Activated T-cell treated with anti-CD3 and anti-CD28 coated beads for 1 hour (primary cell): ENCODE measurements at regions not wholly inside any gene's neighbourhood (a gene's known extent, or its start where the extent isn't known, plus 50 kb on each side); places are given as distances from the start of the nearest gene placed in this dataset.

ENCODE experiments used
- DNase-seq: peaks from one replicate; pipeline ENCODE4 v3.0.0-alpha.2; 2020; ENCODE audit warnings: low read depth

DNA sequence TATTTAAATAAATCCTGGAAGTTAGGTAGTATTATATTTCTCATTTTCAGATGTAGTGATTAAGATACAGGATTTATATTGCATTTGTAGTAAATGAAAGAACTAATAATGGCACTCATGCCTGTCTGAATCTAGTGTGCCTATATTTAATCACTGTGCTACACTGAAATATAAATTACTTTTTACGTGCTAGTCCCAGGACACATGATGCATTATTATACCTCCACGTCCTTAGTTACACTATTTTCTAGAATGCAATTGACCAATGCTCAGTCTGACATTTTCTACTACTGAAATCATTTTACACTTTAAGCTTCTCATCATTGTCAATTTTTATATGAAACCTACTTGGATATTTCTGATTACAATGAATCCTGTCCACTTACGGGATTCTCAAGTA, 80.9 kb upstream of the TMEFF2 start:
- no peak for DNase-seq

GRCh38 chr2:192267484-192267883, 72.8 kb upstream of the TMEFF2 start:
- no peak for DNase-seq

DNA sequence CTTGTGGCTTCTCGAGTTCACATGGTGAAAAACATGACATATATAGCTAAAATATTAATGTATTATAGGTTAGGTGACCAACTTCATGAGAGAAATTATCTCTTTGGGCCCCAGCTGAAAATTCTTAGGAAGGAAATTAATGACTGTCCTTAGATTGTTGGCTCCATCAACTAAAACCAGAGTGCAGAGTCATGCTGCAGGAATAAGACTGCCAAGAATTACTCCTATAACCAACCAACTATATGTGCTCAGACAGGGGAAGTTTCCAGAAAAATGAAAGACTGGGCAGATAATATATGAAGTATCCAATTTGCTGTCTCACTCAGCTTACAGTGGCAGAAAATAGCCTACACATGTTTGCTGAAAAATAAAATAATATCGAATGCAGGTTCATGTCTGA, 71.0 kb upstream of the TMEFF2 start:
- no peak for DNase-seq

DNA sequence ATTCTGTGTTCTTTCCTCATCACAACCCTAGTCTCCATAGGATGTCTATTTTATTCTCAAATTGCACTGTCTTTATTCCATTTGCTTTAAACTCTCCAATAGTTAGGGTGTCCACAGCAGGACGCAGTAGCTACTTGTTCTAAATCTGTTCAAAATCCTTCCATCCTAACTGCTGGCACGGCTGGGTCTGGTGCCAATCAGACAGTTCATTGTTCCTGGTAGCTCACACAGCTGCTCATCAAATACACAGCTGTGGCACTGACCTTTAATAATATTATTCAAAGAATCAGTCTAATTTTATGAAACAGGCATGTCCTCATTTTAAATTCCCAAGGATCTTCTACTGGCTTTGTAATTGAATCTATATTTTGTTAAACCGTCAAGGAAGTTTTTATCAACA, 59.7 kb upstream of the TMEFF2 start:
- no peak for DNase-seq

DNA sequence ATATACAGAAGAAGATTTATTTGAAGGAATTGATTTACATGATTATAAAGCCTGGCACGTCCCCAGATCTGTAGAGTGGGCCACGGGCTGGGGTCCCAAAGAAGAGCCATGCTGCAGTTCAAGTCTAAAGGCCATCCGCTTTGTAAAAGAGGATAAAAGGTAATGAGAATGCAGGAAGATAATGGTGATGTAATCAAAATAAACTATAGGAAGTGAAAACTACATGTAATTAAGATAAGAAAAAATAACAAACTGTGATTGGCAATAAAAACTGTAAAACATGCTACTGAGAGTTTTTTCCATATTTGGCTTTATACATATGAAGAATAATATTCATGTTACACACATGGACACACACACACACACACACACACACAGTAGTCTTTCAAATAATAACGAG, 59.0 kb upstream of the TMEFF2 start:
- DNase-seq = no peak

DNA sequence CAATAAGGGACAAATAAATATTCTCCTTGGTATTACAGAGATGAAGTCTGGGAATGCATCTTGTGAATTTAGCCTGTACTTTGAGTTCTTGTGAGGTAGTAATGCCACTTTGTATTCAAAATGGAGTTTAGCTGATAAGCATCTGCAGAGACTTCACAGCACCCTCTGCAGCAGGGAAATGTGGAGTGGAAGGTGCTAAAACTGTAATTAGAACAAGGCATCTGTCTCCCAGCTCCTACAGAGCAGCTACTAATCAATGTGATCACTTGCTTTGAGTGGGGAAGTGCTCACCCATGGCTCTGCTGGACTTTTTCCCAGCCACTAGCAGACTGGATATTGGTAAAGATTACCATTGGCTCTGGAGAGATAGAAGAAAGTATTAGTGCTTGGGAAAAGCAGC, 56.2 kb upstream of the TMEFF2 start:
- DNase-seq = no peak

DNA sequence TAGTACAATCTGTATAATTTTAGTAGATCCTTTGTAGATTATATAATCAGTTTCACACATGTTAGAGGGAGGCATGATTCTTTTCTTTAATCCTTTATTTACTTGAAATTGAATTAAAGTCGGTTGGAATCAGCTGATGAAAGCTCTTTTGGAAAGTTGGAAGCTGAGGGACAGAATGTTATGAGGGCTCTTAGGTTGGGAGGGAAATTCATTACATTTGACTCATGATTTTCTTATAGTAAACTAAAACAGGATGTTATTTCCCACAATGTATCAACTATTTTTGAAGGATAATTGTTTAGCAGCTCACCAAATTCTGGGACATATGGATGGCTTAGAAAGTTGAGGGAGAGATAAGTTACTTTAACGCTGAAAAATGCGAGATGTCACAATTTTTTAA, 52.7 kb upstream of the TMEFF2 start:
- no peak for DNase-seq

DNA sequence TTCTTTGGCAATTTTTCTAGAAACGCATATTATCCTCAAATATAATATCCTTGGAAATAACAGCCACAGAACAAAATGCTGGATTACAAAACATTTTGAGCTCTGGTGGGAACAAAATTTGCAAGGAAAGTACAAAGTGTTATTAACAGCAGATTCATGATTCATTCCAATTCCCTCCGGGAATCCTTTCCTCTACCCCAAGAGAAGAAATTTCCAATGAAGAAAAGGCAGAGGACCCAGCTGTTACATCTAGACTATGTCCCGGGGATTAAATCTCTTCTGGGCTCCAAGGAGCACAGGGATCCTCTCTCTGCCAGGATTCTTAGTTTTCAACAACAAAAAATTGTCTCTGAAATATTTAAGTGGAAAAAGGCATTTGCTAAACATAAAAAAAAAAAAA, 51.6 kb upstream of the TMEFF2 start:
- DNase-seq = no peak

- DNase-seq = no peak
These were observed 50.6 kb upstream of the TMEFF2 start for GRCh38 chr2:192245329-192245728.
